ENCODE measurements at regions not wholly inside any gene's neighbourhood (a gene's known extent, or its start where the extent isn't known, plus 50 kb on each side); places are given as distances from the start of the nearest gene placed in this dataset.

DNA sequence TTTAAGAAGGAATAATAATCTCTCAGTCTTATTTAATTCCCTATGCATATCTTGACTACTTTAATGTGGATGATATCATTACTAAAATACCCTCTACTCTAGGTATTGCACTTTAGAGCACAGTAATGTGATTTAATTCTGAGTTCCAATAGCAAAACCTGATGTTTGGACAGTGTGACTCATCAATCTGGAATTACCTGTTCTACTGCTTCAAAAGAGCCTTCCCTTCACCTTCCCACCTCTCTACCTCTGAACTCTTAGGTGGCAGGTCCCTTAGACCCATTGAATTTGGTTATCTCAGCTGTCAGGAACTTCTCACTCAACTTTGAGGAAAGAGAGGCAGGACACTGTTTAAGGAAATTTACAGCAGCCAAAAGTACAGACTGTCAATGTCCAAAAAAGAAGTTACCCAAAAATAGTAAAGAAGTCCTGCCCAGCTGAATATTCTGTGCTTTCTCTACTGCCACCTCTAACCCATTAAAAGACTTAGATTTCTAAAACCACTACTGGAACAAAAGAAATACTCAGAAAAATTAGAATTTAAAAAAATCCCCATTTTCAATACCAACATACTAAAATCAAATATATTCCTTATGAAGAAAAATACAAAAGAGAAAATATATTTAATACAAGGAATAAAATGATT lies 123.1 kb upstream of the GPM6A start:
- TF ChIP-seq POLR2A (IDR thresholded peaks at IDR 0.05) (no peak), CTCF (IDR thresholded peaks at IDR 0.05) (no peak)

All from uterus (tissue), 2 donors.